NT2/D1 (cell line): ENCODE measurements at regions not wholly inside any gene's neighbourhood (a gene's known extent, or its start where the extent isn't known, plus 50 kb on each side); places are given as distances from the start of the nearest gene placed in this dataset.

Source experiments
- SUZ12 ChIP-seq: IDR thresholded peaks from 2 replicates; pipeline ENCODE4 v1.6.1; 2011; ENCODE audit not compliant: insufficient read length, insufficient read depth; ENCODE audit errors: extremely low read depth
- ZNF274 ChIP-seq: IDR thresholded peaks from 2 replicates; pipeline ENCODE4 v1.6.1; 2011; ENCODE audit warnings: mild to moderate bottlenecking, low read depth, low read length

DNA sequence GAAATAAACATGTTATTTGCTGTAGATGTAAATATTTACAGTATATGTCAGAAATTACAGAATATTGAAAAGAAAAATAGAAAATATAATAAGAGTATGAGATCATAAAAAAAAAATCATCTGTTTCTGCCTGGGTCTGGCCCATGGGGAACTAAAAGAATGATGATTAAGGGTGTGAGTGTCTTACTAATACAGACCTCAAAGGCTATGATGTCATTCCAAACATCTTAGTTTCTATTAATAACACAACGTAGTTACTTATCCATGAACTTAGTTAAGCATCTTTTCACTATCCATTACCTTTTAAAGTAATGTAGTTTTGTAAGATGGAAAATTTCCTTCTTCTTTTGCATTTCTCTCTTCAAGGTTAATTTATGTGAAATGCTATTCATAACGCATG is 542.7 kb upstream of the TSPY4 start:
- TF ChIP-seq SUZ12, result no peak
- TF ChIP-seq ZNF274, result no peak
